SIG-M5 treated with dmso at 0.1 percent for 504 hours (cell line): ENCODE measurements at regions not wholly inside any gene's neighbourhood (a gene's known extent, or its start where the extent isn't known, plus 50 kb on each side); places are given as distances from the start of the nearest gene placed in this dataset.

Experiments
- DNase-seq: peaks from one replicate; lab custom pipeline; 2025; ENCODE audit not compliant: unreplicated experiment; lab: John Stamatoyannopoulos, UW

- DNase-seq, result no peak
These were observed 200.2 kb downstream of the RPLP1 start for GRCh38 chr15:69652751-69653305.

GRCh38 chr15:69653306-69653705 lies 200.7 kb downstream of the RPLP1 start:
- DNase-seq, result no peak

- DNase-seq, result no peak
These were observed 201.2 kb downstream of the RPLP1 start for GRCh38 chr15:69653846-69654245.

- DNase-seq, result no peak
These were observed 203.8 kb downstream of the RPLP1 start for GRCh38 chr15:69656271-69657030.

- no peak for DNase-seq
These were observed 205.0 kb downstream of the RPLP1 start for GRCh38 chr15:69657626-69658025.

- no peak for DNase-seq
These were observed 205.9 kb downstream of the RPLP1 start for GRCh38 chr15:69658411-69658945.

GRCh38 chr15:69659454-69660050 lies 206.9 kb downstream of the RPLP1 start:
- DNase-seq, result no peak

GRCh38 chr15:69660114-69660513 lies 207.5 kb downstream of the RPLP1 start:
- DNase-seq, result no peak

GRCh38 chr15:69660658-69661405 lies 208.2 kb downstream of the RPLP1 start:
- peak; percentile 55 for DNase-seq

GRCh38 chr15:69661446-69661845 lies 208.8 kb downstream of the RPLP1 start:
- no peak for DNase-seq

GRCh38 chr15:69661871-69662644 lies 209.4 kb downstream of the RPLP1 start:
- DNase-seq, result no peak

- no peak for DNase-seq
These were observed 210.0 kb downstream of the RPLP1 start for GRCh38 chr15:69662645-69663000.

- no peak for DNase-seq
These were observed 210.8 kb downstream of the RPLP1 start for GRCh38 chr15:69663441-69663840.

- DNase-seq, result no peak
These were observed 211.4 kb downstream of the RPLP1 start for GRCh38 chr15:69663982-69664381.

- no peak for DNase-seq
These were observed 212.3 kb downstream of the RPLP1 start for GRCh38 chr15:69664572-69665571.

GRCh38 chr15:69665641-69666111 lies 213.1 kb downstream of the RPLP1 start:
- DNase-seq, result no peak

- peak; percentile 30 for DNase-seq
These were observed 213.8 kb downstream of the RPLP1 start for GRCh38 chr15:69666441-69666882.

- DNase-seq, result peak; percentile 91
These were observed 214.5 kb downstream of the RPLP1 start for GRCh38 chr15:69666921-69667811.
